GM10266 (cell line): ENCODE measurements at regions not wholly inside any gene's neighbourhood (a gene's known extent, or its start where the extent isn't known, plus 50 kb on each side); places are given as distances from the start of the nearest gene placed in this dataset.

Experiments
- DNase-seq: peaks from one replicate; pipeline ENCODE4 v3.0.0; 2012; ENCODE audit errors: extremely low spot score
- CTCF ChIP-seq: IDR thresholded peaks from 2 replicates; pipeline ENCODE4 v1.5.1; 2012; ENCODE audit warnings: mild to moderate bottlenecking, low read depth; ENCODE audit not compliant: control insufficient read depth, insufficient read depth; ENCODE audit errors: missing control alignments

- no peak for DNase-seq
- TF ChIP-seq CTCF: no peak
Measured at GRCh38 chr2:60262178-60262577, 291.3 kb downstream of the BCL11A start.

GRCh38 chr2:60260639-60261296 lies 292.7 kb downstream of the BCL11A start:
- DNase-seq: no peak
- TF ChIP-seq CTCF: no peak

GRCh38 chr2:60259781-60260180 lies 293.7 kb downstream of the BCL11A start:
- no peak for DNase-seq
- no peak for TF ChIP-seq CTCF

GRCh38 chr2:60252581-60253150 lies 300.8 kb downstream of the BCL11A start:
- no peak for DNase-seq
- no peak for TF ChIP-seq CTCF

- TF ChIP-seq CTCF: no peak
- DNase-seq: no peak
Measured at GRCh38 chr2:60251247-60251646, 302.2 kb downstream of the BCL11A start.

- TF ChIP-seq CTCF: no peak
- no peak for DNase-seq
Measured at GRCh38 chr2:60249879-60250278, 303.6 kb downstream of the BCL11A start.

GRCh38 chr2:60247471-60247870 lies 306.0 kb downstream of the BCL11A start:
- no peak for TF ChIP-seq CTCF

More at GRCh38 chr2:60247471-60247870, 306.0 kb downstream of the BCL11A start:
- DNase-seq: no peak
